Hepatocyte (in vitro differentiated cells): ENCODE measurements at regions not wholly inside any gene's neighbourhood (a gene's known extent, or its start where the extent isn't known, plus 50 kb on each side); places are given as distances from the start of the nearest gene placed in this dataset.

Experiments used
- CTCF ChIP-seq: fragments of 200-600 bp; sonication (generic); IDR thresholded peaks from 2 replicates; pipeline ENCODE4 v1.5.1; 2016; ENCODE audit warnings: antibody characterized with exemption, mild to moderate bottlenecking; ENCODE audit not compliant: poor library complexity
- EZH2 ChIP-seq: fragments of 200-600 bp; sonication (generic); IDR thresholded peaks from 2 replicates; pipeline ENCODE4 v1.6.1; 2016; ENCODE audit warnings: antibody characterized with exemption, mild to moderate bottlenecking, borderline replicate concordance

- TF ChIP-seq CTCF (no peak), EZH2 (no peak)
These were observed 201.1 kb downstream of the IRX1 start for GRCh38 chr5:3796736-3797135.
